ENCODE measurements at regions not wholly inside any gene's neighbourhood (a gene's known extent, or its start where the extent isn't known, plus 50 kb on each side); places are given as distances from the start of the nearest gene placed in this dataset.
A peak's percentile ranks its signal among the peaks of the same experiment; 100 is the strongest.

DNA sequence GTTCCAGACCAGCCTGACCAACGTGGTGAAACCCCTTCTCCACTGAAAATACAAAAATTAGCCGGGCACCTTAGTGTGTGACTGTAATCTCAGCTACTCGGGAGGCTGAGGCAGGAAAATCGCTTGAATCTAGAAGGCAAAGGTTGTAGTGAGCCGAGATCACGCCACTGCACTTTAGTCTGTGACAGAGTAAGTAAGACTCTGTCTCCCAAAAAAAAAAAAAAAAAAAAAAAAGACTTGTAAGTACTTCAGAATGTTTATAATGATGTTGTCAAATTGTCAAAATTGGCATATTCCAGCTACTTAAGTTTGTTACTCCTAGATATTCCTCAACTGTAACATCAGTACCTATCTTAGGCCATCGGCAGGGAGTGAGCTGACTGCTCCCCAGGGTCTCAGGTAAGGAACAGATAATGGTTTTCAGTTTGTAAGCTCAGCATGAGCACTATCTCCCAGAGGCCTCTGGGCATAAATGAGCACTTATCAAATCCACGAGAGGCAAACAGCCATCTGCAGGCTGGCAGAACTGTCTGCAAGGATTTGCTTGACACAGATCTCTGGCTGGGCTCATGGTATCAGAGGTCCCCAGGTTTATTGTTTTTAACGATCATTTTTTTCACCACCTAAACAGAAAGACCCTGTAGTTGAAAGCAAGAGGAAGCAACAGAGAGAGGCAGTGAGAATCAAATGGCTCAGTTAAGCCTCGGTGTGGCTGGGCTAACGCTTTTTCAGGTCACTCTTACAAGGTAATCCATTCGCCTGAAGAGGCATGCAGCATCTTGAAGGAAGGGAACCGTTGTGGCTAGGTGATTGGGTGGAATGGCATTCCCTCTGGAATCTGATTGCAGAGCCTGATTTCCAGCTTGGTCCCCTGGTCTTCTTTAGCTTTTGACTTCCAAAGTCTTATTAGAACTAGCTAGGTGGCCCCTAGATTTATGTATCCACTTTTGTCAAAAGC is 115.9 kb downstream of the LY86 start:
- TF ChIP-seq POLR2A (IDR thresholded peaks at IDR 0.05) (no peak), POLR2AphosphoS5 (IDR thresholded peaks at IDR 0.05) (no peak), CTCF (IDR thresholded peaks at IDR 0.05) (no peak), EP300 (IDR thresholded peaks at IDR 0.05) (no peak)
- DNase-seq, result peak; percentile 18
- Histone ChIP-seq H3K4me1 (peaks cover 0 to 15% (median 12%) of the 10 kb centered on the region in 4 donors), H3K9me3 (no peaks in the 10 kb centered on the region), H3K27me3 (no peaks in the 10 kb centered on the region), H3K27ac (no peak overlapping the region), H3K4me3 (no peak overlapping the region), H3K36me3 (no peaks in the 10 kb centered on the region)
- WGBS, 2 donors, result 50 to 78% methylated on average over 13 of the region's 13 CpGs
- intact Hi-C loops (cut with DNase I), result no loop called here

- DNase-seq, result no peak
- Histone ChIP-seq H3K27ac (no peak overlapping the region), H3K36me3 (no peaks in the 10 kb centered on the region), H3K27me3 (no peaks in the 10 kb centered on the region), H3K4me1 (peaks cover 0 to 8% (median 5%) of the 10 kb centered on the region in 4 donors), H3K9me3 (no peaks in the 10 kb centered on the region), H3K4me3 (no peak overlapping the region)
- intact Hi-C loops (cut with DNase I), result no loop called here
- WGBS, 2 donors, result 94 to 95% methylated on average over 3 of the region's 3 CpGs
- no peak for TF ChIP-seq EP300 (IDR thresholded peaks at IDR 0.05)
- TF ChIP-seq POLR2A (IDR thresholded peaks at IDR 0.05), result no peak
- TF ChIP-seq CTCF (IDR thresholded peaks at IDR 0.05), result no peak
- TF ChIP-seq POLR2AphosphoS5 (IDR thresholded peaks at IDR 0.05), result no peak
Measured at GRCh38 chr6:6705061-6705425, 116.5 kb downstream of the LY86 start.

- TF ChIP-seq POLR2A (IDR thresholded peaks at IDR 0.05), result no peak
- TF ChIP-seq EP300 (IDR thresholded peaks at IDR 0.05), result no peak
- no peak for TF ChIP-seq CTCF (IDR thresholded peaks at IDR 0.05)
- TF ChIP-seq POLR2AphosphoS5 (IDR thresholded peaks at IDR 0.05), result no peak
- intact Hi-C loops (cut with DNase I), result no loop called here
- Histone ChIP-seq H3K9me3 (no peaks in the 10 kb centered on the region), H3K36me3 (no peaks in the 10 kb centered on the region), H3K4me1 (no peaks in the 10 kb centered on the region), H3K27ac (no peak overlapping the region), H3K27me3 (no peaks in the 10 kb centered on the region), H3K4me3 (no peak overlapping the region)
- WGBS, 2 donors, result 79 to 91% methylated on average over 13 of the region's 13 CpGs
- no peak for DNase-seq
Measured at GRCh38 chr6:6705915-6706675, 117.6 kb downstream of the LY86 start.

- no peak for TF ChIP-seq POLR2A (IDR thresholded peaks at IDR 0.05)
- TF ChIP-seq CTCF (IDR thresholded peaks at IDR 0.05), result no peak
- TF ChIP-seq POLR2AphosphoS5 (IDR thresholded peaks at IDR 0.05), result no peak
- TF ChIP-seq EP300 (IDR thresholded peaks at IDR 0.05), result no peak
- WGBS, 2 donors, result 90 to 92% methylated on average over 6 of the region's 6 CpGs
Measured at GRCh38 chr6:6707143-6707542, 118.6 kb downstream of the LY86 start.

More at GRCh38 chr6:6707143-6707542, 118.6 kb downstream of the LY86 start:
- intact Hi-C loops (cut with DNase I), result no loop called here
- Histone ChIP-seq H3K4me3 (no peak overlapping the region), H3K36me3 (no peaks in the 10 kb centered on the region), H3K27ac (no peak overlapping the region), H3K27me3 (no peaks in the 10 kb centered on the region), H3K4me1 (peaks cover 0 to 4% (median 2%) of the 10 kb centered on the region in 4 donors), H3K9me3 (no peaks in the 10 kb centered on the region)
- no peak for DNase-seq
